ENCODE measurements at regions not wholly inside any gene's neighbourhood (a gene's known extent, or its start where the extent isn't known, plus 50 kb on each side); places are given as distances from the start of the nearest gene placed in this dataset.

- no peak for DNase-seq (ENCODE audit: low read depth)
Observed at GRCh38 chr3:150267288-150267687, 140.8 kb upstream of the TSC22D2 start.

GRCh38 chr3:150265305-150265704, 142.8 kb upstream of the TSC22D2 start:
- DNase-seq (ENCODE audit: low read depth): no peak

DNA sequence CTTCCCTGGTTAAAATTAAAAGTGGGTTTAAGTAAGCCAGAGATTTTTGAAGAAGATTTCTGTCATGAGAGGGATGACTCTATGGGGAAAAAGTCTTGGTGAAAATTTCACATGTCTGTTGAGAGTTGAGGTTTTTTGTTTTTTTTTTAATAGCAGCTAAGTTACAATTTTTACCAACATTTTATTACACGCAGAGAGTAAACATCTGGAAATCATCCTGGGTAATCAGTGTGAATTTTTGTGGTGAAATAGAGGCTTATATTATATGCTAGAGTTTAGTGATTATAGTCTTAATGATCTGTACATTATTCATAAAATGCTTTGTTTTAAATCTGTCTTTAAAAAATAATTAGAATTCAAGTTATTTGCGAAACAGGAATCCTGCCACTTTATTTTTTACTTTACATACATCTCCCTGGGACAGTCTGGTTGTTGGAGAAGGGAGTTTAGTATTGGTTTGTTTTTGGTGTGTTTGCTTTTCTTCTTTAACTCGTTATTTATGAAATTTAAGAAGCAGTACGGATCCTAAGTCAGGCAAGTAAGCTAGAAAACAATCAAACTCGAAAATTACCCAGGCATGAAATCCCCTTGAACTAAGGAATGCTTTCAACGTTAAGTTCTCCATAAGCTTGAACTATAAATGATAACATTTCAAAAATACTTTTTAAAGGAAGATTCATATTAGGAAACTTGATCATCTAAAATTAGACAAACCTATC, 143.4 kb upstream of the TSC22D2 start:
- no peak for DNase-seq (ENCODE audit: low read depth)

DNA sequence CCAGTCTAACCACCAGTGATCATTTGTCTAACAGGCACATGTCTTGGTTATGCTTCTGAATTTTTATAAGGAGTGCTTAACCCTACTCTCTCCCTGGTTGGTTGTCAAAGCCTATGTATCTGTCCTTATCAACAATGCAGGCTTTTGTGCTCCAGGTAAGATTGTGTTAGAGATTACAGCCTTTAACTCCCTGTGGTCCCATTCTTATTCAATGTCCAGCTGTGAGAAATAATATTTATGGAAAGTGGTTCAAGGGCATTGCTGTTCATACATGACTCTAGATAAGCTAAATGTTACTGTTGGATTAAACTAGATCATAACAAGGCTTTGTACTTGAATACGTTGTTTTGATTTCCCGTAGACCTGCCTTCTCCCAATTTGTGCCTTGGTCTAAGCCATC, 146.1 kb upstream of the TSC22D2 start:
- no peak for DNase-seq (ENCODE audit: low read depth)

DNA sequence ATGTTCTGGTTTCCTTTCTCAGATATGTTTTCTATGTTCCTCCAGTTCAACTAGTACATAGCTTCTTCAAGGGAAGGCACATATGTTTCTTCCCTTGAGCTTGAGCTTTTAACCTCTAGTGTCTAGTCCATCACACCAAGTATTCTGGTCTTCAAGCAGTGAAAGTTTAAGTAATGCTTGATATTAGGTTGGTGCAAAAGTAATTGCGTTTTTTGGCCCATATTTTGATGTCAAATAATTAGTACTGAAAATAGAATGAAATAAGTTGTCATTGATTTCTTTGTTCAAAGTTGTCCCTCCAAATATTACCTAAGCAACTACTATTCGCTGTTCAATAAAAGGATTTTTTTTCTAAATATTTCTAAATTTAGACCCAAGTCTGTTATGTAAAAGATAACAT, 146.7 kb upstream of the TSC22D2 start:
- DNase-seq (ENCODE audit: low read depth): no peak

GRCh38 chr3:150260398-150260710, 147.7 kb upstream of the TSC22D2 start:
- no peak for DNase-seq (ENCODE audit: low read depth)

- DNase-seq (ENCODE audit: low read depth): no peak
Observed at GRCh38 chr3:150259526-150260397, 148.3 kb upstream of the TSC22D2 start.

DNA sequence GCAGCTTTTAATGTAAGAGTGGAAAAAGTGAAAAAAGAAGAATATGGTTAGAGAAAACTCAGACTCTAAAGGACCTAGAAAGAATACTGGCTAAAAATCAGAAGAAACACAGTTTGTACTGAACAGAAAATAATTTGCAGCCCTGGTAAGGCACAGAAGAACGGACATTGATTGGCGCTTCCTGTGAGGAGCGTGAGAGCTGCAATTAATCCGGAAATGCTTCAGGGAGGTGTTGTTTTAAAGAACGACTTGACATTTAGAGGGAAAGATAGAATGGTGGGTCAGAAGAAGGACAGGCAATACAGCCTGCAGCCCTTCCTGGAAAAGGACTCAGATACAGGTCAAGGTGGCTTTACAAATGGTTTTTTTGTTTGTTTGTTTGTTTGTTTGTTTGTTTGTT, 151.3 kb upstream of the TSC22D2 start:
- no peak for DNase-seq (ENCODE audit: low read depth)

DNA sequence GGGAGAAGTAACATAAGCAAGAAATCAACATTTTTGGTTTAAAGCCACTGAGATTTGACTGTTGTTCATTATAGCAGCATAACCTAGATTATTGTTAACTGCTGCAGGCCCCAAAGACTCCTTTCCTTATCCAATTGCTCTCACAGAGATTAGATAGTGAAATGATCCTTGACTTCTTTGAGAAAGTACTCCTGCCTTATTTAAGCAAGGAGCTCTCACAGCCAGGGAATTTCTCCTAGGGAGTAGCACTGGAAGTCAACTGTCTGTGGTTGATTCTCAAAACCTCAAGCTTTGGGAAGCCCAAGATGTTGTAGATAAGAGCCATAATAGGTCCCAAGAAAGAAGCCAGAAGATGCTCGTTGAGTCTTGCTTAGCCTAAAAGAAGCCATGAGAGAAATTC, 151.8 kb upstream of the TSC22D2 start:
- DNase-seq (ENCODE audit: low read depth): no peak

DNA sequence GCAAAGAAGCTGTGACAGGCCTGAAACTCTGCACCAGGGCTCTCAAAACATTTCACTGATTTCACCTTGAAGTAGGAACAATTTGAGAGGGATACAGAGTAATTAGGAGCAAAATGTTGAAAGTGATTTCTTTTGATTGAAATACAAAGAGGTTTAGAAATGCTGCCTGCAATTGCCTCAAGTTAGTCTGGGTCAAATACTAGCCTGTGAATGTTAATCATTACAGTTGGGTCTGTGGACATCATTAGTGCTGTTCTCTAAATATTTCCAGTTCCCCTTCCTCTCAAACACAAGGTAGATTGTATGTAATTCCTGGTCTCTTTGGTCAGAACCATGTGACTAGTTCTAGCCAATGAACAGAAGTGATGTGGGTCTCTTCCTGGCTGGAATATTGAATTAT, 152.3 kb upstream of the TSC22D2 start:
- no peak for DNase-seq (ENCODE audit: low read depth)

DNA sequence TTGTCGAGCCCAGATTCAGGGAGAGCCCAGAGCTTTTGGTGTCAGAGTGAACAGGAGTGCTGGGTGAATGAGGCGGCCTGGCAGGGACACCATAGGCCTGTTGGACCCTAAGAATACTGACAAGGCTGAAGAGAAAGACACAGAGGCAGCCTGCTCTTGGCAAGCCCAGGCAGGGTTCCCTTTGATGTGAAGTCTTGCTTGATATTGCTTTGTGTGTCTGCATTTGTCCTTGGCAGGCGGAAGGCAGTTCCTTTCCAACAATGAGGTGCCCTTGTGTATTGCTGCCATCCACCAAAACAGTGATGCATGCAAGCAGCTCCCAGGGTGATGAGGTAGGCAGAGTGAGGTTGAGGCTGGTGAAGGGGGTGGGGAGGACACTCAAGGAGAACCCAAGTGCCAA, 152.7 kb upstream of the TSC22D2 start:
- no peak for DNase-seq (ENCODE audit: low read depth)

- DNase-seq (ENCODE audit: low read depth): no peak
Observed at GRCh38 chr3:150254309-150254708, 153.8 kb upstream of the TSC22D2 start.

DNA sequence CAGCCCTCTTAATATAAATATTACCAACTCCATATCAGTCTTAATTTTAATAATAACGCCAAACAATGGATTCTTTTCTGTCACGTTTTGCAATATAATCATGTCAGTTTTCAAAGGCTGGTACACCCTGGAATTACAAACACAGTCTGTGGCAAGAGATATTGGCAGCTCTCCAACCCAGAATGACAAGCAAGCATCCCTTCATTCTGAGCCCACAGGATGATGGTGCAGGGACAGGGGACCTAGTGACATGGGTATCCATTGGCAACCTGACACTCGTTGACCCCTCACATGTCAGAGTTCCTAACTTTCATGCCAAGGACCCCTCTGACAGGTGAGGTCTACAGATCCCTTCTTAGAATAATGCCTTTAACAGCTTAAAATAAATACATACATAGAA, 154.5 kb upstream of the TSC22D2 start:
- no peak for DNase-seq (ENCODE audit: low read depth)

- DNase-seq (ENCODE audit: low read depth): no peak
Observed at GRCh38 chr3:150252462-150252861, 155.6 kb upstream of the TSC22D2 start.

GRCh38 chr3:150251187-150252062, 156.7 kb upstream of the TSC22D2 start:
- DNase-seq (ENCODE audit: low read depth): no peak

- DNase-seq (ENCODE audit: low read depth): no peak
Observed at GRCh38 chr3:150249779-150250470, 158.2 kb upstream of the TSC22D2 start.

DNA sequence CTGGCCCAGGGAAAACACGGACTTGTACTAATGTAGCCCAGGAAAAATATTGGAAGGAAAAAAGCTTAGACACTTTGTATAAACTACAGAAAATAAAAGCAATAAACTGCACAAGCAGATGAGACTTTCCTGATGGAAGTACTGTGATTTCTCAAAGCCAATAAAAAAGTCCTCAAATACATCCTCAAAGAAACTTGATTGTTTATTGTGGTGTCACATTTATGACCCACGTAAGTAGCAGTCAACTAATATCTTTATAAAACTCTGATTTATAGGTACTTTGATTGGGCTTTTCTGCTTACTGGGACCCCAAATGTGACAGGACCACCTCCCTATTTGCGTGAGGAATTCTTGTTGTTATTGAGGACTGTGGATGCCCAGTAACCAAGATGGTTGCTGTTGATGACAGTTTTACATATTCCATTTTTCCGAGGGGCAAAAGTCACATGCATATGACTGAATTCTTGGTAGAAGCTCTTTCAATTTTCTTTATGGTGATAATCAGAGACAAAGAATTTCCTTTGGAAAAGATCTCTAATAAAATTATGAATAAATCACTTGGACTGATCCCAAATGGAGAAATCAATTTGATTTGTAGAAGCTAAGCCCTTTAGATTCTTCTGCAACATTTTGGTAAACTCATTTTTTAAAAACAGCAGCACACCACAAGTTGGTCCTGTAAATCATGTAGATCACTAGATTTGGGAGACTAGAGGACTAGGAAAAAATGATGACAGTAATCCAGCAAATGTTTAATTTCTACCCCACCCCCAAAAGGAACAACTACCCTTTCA, 159.0 kb upstream of the TSC22D2 start:
- DNase-seq (ENCODE audit: low read depth): no peak

DNA sequence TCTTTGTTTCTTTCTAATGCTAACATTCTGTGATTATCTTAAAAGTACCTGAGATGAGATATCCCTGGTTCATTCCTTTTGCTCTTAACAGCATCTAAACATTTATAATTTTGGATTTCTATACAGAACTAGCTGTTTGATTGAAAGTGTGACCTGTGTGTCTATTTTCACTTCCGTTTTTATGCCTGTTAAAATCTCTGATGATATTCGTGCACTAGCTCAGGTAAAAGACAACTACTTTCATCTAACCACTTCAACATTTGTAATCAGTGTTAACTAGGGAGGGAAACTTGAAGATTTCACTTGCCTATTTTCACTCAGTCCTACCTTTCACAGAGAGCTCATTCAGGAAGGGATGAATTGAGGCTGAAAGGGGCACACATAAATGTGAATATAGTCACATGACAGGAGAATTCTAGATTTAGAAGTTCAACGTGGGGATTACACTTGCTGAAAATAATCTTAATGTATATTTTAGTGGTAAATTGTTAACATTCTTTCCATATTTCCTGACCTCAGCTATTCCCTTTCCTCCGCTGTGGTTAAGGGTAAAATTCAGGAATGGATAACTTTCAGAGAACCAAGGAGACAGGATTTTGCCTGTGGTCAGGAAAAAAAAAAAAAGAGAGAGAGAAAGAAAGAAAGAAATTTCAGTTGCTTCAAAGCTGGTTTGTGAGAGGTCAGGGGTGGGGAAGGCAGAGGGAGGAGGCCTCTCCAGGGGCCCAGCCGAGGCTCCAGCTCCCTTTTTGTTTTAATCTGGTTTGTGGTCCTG, 159.8 kb upstream of the TSC22D2 start:
- DNase-seq (ENCODE audit: low read depth): no peak

DNA sequence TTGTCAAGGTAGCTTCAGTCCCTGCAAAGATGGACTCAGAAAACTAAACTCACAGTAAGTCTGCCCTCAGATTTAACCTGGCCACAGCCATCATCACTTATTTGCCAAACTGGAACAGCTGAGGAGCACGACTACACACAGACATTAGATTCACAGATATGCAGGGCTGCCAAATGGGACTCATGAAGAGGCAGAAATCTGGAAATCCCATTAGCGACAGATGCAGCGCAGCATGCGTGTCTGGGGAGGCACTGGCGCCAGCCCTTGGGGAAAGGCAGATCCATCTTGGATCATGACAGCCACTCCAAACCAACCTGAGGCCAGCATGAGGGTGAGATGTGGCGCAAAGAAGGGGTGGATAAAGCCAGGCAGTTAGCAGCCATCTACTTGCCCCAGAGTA, 160.7 kb upstream of the TSC22D2 start:
- DNase-seq (ENCODE audit: low read depth): no peak

GRCh38 chr3:150243466-150243865, 164.6 kb upstream of the TSC22D2 start:
- DNase-seq (ENCODE audit: low read depth): no peak

Measured in stimulated activated CD8-positive, alpha-beta memory T cell treated with anti-CD3 and anti-CD28 coated beads, Interleukin-15, amount 100 ng/mL, for 1 hour (primary cell).